Limb (tissue), 2 donors: ENCODE measurements at regions not wholly inside any gene's neighbourhood (a gene's known extent, or its start where the extent isn't known, plus 50 kb on each side); places are given as distances from the start of the nearest gene placed in this dataset.
"Not testable (repeated sequence)": the region's sequence is repeated elsewhere in the genome, so short reads cannot be mapped to it uniquely, and the experiment has no call there.

Experiments used
- DNase-seq, 2 donors: peaks; one replicate each; pipeline ENCODE4 v3.0.0-alpha.2; 2016; ENCODE audit errors: extremely low spot score in 2 of 2

DNA sequence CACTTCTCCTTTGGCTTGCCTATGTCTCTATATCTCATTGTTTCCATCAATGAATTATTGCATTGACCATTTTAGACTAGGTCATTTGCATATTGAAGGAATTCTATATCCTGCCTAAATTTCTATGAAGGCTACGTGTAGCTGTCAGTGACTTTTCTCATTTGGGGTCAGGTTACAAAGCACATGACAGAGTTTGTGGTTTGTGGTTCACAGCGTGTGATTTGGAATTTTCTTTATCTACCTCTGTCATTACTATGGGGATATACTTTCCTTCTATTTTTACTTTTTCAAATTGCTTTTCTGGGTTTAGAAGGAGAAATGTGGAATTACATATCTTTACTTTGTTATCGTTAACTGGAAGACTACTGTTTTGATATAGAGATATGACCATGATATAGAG lies 317.3 kb upstream of the CFAP20DC start:
- DNase-seq: no peak

- no peak for DNase-seq
These were observed 316.4 kb upstream of the CFAP20DC start for GRCh38 chr3:59366218-59366617.

DNA sequence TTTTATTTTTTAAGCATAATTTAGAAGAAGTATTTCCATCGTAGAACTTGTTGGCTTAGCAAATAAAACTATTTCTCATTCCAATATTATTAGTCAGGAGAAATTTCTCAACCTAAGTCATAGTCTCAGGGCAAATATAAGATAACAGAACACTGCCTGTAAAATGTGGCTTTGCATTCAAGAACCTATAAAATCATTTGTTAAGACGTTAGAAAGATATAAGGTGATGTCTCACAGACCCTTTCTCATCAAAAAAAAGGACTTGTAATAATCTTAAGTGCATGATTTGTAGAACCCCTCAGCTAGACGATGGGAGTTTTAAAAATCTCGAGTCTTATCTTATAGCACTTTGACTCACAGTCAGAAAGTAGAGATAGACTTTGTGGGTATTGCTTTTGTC lies 314.7 kb upstream of the CFAP20DC start:
- no peak for DNase-seq

GRCh38 chr3:59360312-59360711 lies 310.5 kb upstream of the CFAP20DC start:
- DNase-seq: not testable (repeated sequence)

DNA sequence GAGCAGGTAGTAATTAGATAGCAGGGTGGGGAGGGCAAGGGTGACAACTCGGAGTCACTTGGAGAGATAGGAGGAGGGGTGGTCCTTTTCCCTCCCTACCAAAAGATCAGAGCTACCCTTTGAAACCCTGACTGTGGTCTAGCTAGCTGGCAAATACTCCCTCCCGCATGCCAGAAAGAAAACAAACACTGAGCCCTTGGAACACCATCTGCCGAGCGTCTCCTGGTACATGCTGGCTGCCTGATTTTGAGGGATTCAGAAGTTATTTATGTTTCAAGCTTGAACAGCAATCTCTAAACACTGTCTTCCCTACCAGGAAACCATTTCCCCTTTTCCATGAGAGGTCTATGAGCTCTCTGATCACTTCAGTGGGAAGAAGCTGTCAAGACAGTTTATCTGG lies 291.6 kb upstream of the CFAP20DC start:
- DNase-seq: no peak

GRCh38 chr3:59339818-59340217 lies 290.0 kb upstream of the CFAP20DC start:
- DNase-seq: no peak

- no peak for DNase-seq
These were observed 289.1 kb upstream of the CFAP20DC start for GRCh38 chr3:59338934-59339333.

DNA sequence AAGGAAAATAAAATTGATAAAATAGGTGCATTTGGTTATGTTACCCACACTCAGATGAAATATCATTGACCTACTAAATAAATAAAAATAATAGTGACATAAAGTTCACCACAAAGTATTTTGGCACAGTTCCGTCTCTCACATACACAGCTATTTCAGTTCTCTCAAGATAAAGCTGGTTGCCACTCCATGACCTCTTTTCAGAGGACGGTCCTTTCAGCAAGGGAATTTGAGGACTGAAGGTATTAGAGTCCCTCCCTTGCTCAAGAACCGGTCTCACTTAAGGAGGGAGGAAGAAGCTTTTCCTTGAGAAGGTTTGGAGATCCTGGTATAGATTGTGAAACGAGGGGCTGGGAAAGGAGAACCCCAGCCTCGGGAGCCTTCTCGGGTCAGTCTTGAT lies 285.5 kb upstream of the CFAP20DC start:
- DNase-seq: no peak

GRCh38 chr3:59334585-59334984 lies 284.8 kb upstream of the CFAP20DC start:
- no peak for DNase-seq

GRCh38 chr3:59327376-59327808 lies 277.6 kb upstream of the CFAP20DC start:
- DNase-seq: no peak

- DNase-seq: no peak
These were observed 276.6 kb upstream of the CFAP20DC start for GRCh38 chr3:59326246-59327024.

DNA sequence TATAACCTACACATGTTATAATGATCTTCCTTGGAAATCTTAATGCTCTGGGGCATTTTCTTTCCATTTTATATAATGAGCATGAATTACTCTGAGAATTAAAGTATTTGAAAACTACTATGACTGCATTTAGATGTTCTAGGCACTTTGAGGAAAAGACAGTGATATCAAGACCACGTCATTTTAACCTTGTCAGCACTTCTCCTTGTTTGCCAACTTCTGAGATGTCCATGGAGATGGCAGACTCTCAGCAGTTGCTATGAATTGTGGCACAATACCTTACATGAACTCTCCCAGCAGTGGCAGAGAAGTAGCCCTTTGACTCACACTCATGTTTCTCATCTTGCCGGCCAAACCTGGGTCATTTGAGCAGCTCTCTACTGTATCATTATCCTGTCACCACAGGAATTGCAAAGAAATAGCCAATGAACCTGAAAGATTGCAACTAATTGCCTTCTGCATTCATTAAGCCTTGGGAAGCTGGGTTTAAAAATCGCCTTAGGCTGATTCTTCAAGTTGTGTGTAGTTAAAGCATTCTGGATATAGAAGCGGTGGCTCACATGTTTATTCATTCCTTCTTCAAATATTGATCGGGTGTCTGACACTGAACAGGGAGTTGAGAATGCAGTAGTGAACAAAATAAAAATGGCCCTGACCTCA lies 272.2 kb upstream of the CFAP20DC start:
- DNase-seq: no peak

- no peak for DNase-seq
These were observed 270.3 kb upstream of the CFAP20DC start for GRCh38 chr3:59320080-59320479.

DNA sequence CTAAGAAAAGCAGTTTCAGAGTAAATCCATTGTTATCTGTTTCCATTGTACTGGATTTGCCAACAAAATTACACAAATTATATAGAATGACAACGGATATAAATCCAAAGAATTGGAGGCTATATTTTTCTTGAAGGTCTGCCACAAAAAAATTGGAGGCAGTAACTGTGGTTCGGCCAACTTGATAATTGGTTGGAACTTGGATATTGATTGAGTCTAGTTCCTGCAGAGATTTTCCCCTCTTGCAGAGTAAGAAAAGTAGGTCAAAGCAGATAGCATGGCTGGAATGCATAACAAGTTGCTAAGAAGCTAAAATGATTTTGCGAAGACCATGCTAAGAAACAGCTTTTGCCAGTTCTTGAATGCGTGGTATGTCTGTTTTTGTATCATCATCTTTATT lies 269.6 kb upstream of the CFAP20DC start:
- no peak for DNase-seq

GRCh38 chr3:59318881-59319280 lies 269.1 kb upstream of the CFAP20DC start:
- no peak for DNase-seq

GRCh38 chr3:59317386-59317785 lies 267.6 kb upstream of the CFAP20DC start:
- DNase-seq: no peak

GRCh38 chr3:59316688-59317275 lies 267.0 kb upstream of the CFAP20DC start:
- no peak for DNase-seq

GRCh38 chr3:59313365-59313764 lies 263.5 kb upstream of the CFAP20DC start:
- DNase-seq: no peak

DNA sequence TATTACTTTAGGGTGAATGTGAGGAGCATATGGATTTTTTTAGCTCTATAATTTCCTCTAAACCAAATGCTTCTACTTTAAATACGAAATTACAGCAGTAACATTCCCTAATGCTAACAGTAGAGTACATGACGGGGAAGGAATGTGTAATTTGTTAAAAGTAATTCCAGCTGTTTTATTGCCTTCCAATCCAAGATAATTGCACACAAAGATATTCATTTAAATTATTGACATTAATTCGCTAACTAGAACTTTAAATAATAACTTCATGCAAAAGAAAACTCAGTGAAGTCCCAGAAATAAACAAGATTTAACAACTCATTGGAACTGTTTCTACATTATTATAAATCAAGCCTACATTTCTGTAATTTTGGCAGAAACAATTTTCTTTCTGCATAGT lies 261.4 kb upstream of the CFAP20DC start:
- no peak for DNase-seq

- no peak for DNase-seq
These were observed 260.9 kb upstream of the CFAP20DC start for GRCh38 chr3:59310736-59311135.

DNA sequence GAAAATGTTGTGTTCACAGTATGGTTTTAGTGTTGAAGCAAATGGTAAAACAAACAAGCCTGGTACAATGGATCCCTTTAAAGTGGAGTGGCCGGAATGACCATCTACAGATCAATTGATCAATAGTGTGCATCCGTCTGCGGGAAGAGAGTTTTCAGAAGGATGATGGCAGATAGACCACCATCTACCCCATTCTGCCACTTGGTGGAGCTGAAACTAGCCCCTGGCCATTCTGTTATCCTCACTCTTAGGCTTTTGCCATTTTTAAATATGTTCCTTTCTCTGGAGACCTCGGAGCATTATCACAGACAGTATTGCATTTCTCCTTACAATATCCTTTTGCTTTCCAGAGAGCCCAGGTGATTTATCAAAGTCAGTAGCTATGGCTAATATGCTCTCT lies 258.9 kb upstream of the CFAP20DC start:
- no peak for DNase-seq

DNA sequence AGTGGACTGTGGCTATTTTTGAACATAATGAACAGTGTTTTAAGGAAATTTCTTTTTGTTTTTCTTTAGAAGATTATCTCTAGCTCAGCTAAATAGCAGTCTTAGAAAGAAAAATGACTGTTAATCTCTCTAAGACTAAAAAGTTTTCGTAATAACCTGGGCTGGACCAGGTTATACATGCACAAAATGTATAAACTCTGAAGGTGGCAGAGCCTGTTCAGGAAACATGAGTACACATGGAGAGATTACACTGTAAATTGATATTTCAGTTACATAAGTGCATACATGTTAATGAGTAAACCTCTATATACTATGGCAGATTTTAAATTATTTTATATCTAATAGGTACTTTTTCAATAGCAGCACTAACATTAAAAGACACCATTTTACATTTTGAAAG lies 258.2 kb upstream of the CFAP20DC start:
- no peak for DNase-seq

DNA sequence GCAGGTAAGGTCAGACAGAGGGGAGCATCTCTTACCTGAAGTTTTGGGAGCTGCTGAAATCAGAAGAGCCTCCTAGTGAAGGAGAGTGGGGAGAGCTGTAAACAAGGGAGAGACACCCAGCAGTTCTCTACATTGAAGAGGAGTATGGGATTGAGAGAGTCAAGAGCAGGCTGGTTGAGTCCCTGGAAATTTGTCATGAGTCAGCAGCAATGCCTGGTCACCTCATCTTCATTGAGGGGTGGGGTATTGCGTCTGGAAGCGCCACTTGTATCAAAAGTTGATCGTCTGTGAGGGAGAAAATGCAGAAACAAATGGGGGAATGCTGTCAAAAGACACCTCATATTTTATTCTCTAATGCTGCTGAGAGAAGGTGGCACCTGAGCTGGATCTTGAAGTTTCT lies 256.6 kb upstream of the CFAP20DC start:
- DNase-seq: no peak
